ENCODE measurements at regions not wholly inside any gene's neighbourhood (a gene's known extent, or its start where the extent isn't known, plus 50 kb on each side); places are given as distances from the start of the nearest gene placed in this dataset.

GRCh38 chr6:126820634-126821033, 297.8 kb upstream of the RSPO3 start:
- TF ChIP-seq CTCF (IDR thresholded peaks at IDR 0.05), result no peak
- Mint-ChIP-seq H3K4me3 (ENCODE audit: unreplicated experiment) (no peak overlapping the region), H3K27ac (ENCODE audit: unreplicated experiment) (no peak overlapping the region), H3K27me3 (ENCODE audit: unreplicated experiment) (no peaks in the 10 kb centered on the region), H3K9me3 (ENCODE audit: unreplicated experiment) (no peaks in the 10 kb centered on the region), H3K36me3 (ENCODE audit: unreplicated experiment) (no peaks in the 10 kb centered on the region), H3K4me1 (ENCODE audit: unreplicated experiment) (peaks cover 15% of the 10 kb centered on the region)
- DNase-seq (ENCODE audit: extremely low spot score, unreplicated experiment), result no peak

- Mint-ChIP-seq H3K27ac (ENCODE audit: unreplicated experiment) (no peak overlapping the region), H3K4me3 (ENCODE audit: unreplicated experiment) (no peak overlapping the region)
- no peak for TF ChIP-seq CTCF (IDR thresholded peaks at IDR 0.05)
Observed at GRCh38 chr6:126821706-126822105, 296.8 kb upstream of the RSPO3 start.

GRCh38 chr6:126824226-126824625, 294.2 kb upstream of the RSPO3 start:
- Mint-ChIP-seq H3K4me3 (ENCODE audit: unreplicated experiment) (no peak overlapping the region), H3K9me3 (ENCODE audit: unreplicated experiment) (no peaks in the 10 kb centered on the region), H3K36me3 (ENCODE audit: unreplicated experiment) (no peaks in the 10 kb centered on the region), H3K27me3 (ENCODE audit: unreplicated experiment) (no peaks in the 10 kb centered on the region), H3K4me1 (ENCODE audit: unreplicated experiment) (peaks cover 15% of the 10 kb centered on the region), H3K27ac (ENCODE audit: unreplicated experiment) (no peak overlapping the region)
- DNase-seq (ENCODE audit: extremely low spot score, unreplicated experiment), result no peak
- no peak for TF ChIP-seq CTCF (IDR thresholded peaks at IDR 0.05)

More at GRCh38 chr6:126821706-126822105, 296.8 kb upstream of the RSPO3 start:
- Mint-ChIP-seq H3K9me3 (ENCODE audit: unreplicated experiment) (no peaks in the 10 kb centered on the region), H3K36me3 (ENCODE audit: unreplicated experiment) (no peaks in the 10 kb centered on the region), H3K27me3 (ENCODE audit: unreplicated experiment) (no peaks in the 10 kb centered on the region), H3K4me1 (ENCODE audit: unreplicated experiment) (peaks cover 15% of the 10 kb centered on the region)
- DNase-seq (ENCODE audit: extremely low spot score, unreplicated experiment), result no peak

GRCh38 chr6:126824815-126825214, 293.7 kb upstream of the RSPO3 start:
- no peak for TF ChIP-seq CTCF (IDR thresholded peaks at IDR 0.05)
- Mint-ChIP-seq H3K27ac (ENCODE audit: unreplicated experiment) (no peak overlapping the region), H3K9me3 (ENCODE audit: unreplicated experiment) (no peaks in the 10 kb centered on the region)

GRCh38 chr6:126826166-126826714, 292.2 kb upstream of the RSPO3 start:
- H3K4me3 Mint-ChIP-seq (ENCODE audit: unreplicated experiment), result no peak overlapping the region
- H3K27ac Mint-ChIP-seq (ENCODE audit: unreplicated experiment), result no peak overlapping the region
- DNase-seq (ENCODE audit: extremely low spot score, unreplicated experiment), result no peak
- H3K9me3 Mint-ChIP-seq (ENCODE audit: unreplicated experiment), result no peaks in the 10 kb centered on the region
- no peaks in the 10 kb centered on the region for H3K27me3 Mint-ChIP-seq (ENCODE audit: unreplicated experiment)
- peaks cover 21% of the 10 kb centered on the region for H3K4me1 Mint-ChIP-seq (ENCODE audit: unreplicated experiment)
- no peak for TF ChIP-seq CTCF (IDR thresholded peaks at IDR 0.05)
- no peaks in the 10 kb centered on the region for H3K36me3 Mint-ChIP-seq (ENCODE audit: unreplicated experiment)

More at GRCh38 chr6:126824815-126825214, 293.7 kb upstream of the RSPO3 start:
- H3K4me1 Mint-ChIP-seq (ENCODE audit: unreplicated experiment), result peaks cover 15% of the 10 kb centered on the region
- no peak overlapping the region for H3K4me3 Mint-ChIP-seq (ENCODE audit: unreplicated experiment)
- H3K27me3 Mint-ChIP-seq (ENCODE audit: unreplicated experiment), result no peaks in the 10 kb centered on the region
- H3K36me3 Mint-ChIP-seq (ENCODE audit: unreplicated experiment), result no peaks in the 10 kb centered on the region
- no peak for DNase-seq (ENCODE audit: extremely low spot score, unreplicated experiment)

All from osteocyte (in vitro differentiated cells).